ENCODE measurements at regions not wholly inside any gene's neighbourhood (a gene's known extent, or its start where the extent isn't known, plus 50 kb on each side); places are given as distances from the start of the nearest gene placed in this dataset.

DNA sequence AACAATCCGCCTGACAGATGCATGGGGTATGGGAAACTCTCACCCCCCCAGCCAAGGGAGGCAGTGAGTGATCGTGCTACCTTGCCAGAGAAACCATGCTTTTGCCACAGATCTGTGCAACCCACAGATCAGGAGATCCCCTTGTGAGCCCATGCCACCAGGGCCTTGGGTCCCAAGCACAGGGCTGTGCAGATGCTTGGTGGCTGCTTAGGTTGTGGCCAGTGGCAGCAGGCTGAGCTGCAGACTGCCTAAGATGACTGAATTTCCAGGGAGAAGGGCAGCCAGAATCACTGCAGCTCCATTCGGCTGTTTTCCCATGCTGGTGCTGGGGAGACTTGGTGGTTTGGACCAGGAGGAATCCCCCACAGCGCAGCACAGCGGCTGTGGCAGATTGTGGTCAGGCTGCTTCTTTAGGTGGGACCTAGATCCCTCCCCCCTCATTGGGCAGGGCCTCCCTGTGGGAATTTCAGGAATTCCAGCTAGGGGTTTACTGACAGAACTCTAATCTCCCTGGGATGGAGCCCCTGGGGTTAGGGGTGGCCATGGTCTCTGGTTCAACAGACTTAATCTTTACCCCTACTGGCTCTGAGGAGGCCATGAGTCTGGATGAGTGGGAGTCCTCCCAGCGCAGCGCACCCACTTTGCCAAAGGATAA is 264.6 kb upstream of the DAAM1 start:
- TF ChIP-seq POU2F2 (IDR thresholded peaks at IDR 0.05; ENCODE audit: low read depth, low read length) (no peak), TAF1 (IDR thresholded peaks at IDR 0.05; ENCODE audit: low read depth, low read length) (no peak), POLR2A (IDR thresholded peaks at IDR 0.05; ENCODE audit: low read depth, low read length) (no peak), POLR2AphosphoS5 (IDR thresholded peaks at IDR 0.05; ENCODE audit: low read depth, low read length) (no peak), PAX5 (IDR thresholded peaks at IDR 0.05; ENCODE audit: insufficient read depth, low read length, severe bottlenecking) (no peak), SPI1 (IDR thresholded peaks at IDR 0.05; ENCODE audit: low read depth, low read length) (no peak)
- no peak for DNase-seq (ENCODE audit: insufficient read length, low spot score)
- FAIRE-seq = no peak

- DNase-seq (ENCODE audit: insufficient read length, low spot score) = no peak
- no peak for FAIRE-seq
- no peak for TF ChIP-seq TAF1 (IDR thresholded peaks at IDR 0.05; ENCODE audit: low read depth, low read length)
- no peak for TF ChIP-seq POLR2AphosphoS5 (IDR thresholded peaks at IDR 0.05; ENCODE audit: low read depth, low read length)
- no peak for TF ChIP-seq PAX5 (IDR thresholded peaks at IDR 0.05; ENCODE audit: insufficient read depth, low read length, severe bottlenecking)
- no peak for TF ChIP-seq POU2F2 (IDR thresholded peaks at IDR 0.05; ENCODE audit: low read depth, low read length)
- TF ChIP-seq SPI1 (IDR thresholded peaks at IDR 0.05; ENCODE audit: low read depth, low read length) = no peak
- no peak for TF ChIP-seq POLR2A (IDR thresholded peaks at IDR 0.05; ENCODE audit: low read depth, low read length)
These were observed 246.8 kb upstream of the DAAM1 start for GRCh38 chr14:58941629-58942028.

- no peak for FAIRE-seq
- no peak for TF ChIP-seq TAF1 (IDR thresholded peaks at IDR 0.05; ENCODE audit: low read depth, low read length)
- no peak for TF ChIP-seq POLR2A (IDR thresholded peaks at IDR 0.05; ENCODE audit: low read depth, low read length)
- TF ChIP-seq SPI1 (IDR thresholded peaks at IDR 0.05; ENCODE audit: low read depth, low read length) = no peak
- TF ChIP-seq POU2F2 (IDR thresholded peaks at IDR 0.05; ENCODE audit: low read depth, low read length) = no peak
- TF ChIP-seq PAX5 (IDR thresholded peaks at IDR 0.05; ENCODE audit: insufficient read depth, low read length, severe bottlenecking) = no peak
- TF ChIP-seq POLR2AphosphoS5 (IDR thresholded peaks at IDR 0.05; ENCODE audit: low read depth, low read length) = no peak
- no peak for DNase-seq (ENCODE audit: insufficient read length, low spot score)
These were observed 246.0 kb upstream of the DAAM1 start for GRCh38 chr14:58942516-58942915.

GRCh38 chr14:58944343-58944967 is 244.0 kb upstream of the DAAM1 start:
- TF ChIP-seq POLR2A (IDR thresholded peaks at IDR 0.05; ENCODE audit: low read depth, low read length) = no peak
- TF ChIP-seq TAF1 (IDR thresholded peaks at IDR 0.05; ENCODE audit: low read depth, low read length) = no peak
- TF ChIP-seq SPI1 (IDR thresholded peaks at IDR 0.05; ENCODE audit: low read depth, low read length) = no peak
- TF ChIP-seq POU2F2 (IDR thresholded peaks at IDR 0.05; ENCODE audit: low read depth, low read length) = no peak
- no peak for TF ChIP-seq POLR2AphosphoS5 (IDR thresholded peaks at IDR 0.05; ENCODE audit: low read depth, low read length)
- no peak for TF ChIP-seq PAX5 (IDR thresholded peaks at IDR 0.05; ENCODE audit: insufficient read depth, low read length, severe bottlenecking)
- DNase-seq (ENCODE audit: insufficient read length, low spot score) (no peak), FAIRE-seq (no peak)

DNA sequence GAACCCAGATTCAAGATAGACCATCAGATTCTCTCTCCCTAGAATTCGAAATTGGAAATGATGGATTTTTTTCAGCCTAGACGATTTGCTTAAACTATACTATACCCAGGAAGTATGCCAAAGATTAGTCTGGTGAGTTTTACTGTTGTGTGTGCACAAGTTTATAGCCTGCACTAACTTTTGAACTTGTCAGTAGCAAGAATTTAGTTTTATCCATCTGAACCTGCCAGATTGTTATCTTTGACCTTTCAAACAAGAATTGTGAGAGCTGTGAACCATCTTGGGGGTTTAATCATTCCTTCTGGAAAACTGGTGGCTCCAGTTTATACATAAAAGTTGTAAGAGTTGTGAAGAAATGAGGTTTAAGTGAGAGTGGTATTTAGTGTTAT is 243.5 kb upstream of the DAAM1 start:
- TF ChIP-seq PAX5 (IDR thresholded peaks at IDR 0.05; ENCODE audit: insufficient read depth, low read length, severe bottlenecking) = no peak
- no peak for TF ChIP-seq POLR2A (IDR thresholded peaks at IDR 0.05; ENCODE audit: low read depth, low read length)
- no peak for TF ChIP-seq SPI1 (IDR thresholded peaks at IDR 0.05; ENCODE audit: low read depth, low read length)
- TF ChIP-seq TAF1 (IDR thresholded peaks at IDR 0.05; ENCODE audit: low read depth, low read length) = no peak
- TF ChIP-seq POU2F2 (IDR thresholded peaks at IDR 0.05; ENCODE audit: low read depth, low read length) = no peak
- TF ChIP-seq POLR2AphosphoS5 (IDR thresholded peaks at IDR 0.05; ENCODE audit: low read depth, low read length) = no peak
- DNase-seq (ENCODE audit: insufficient read length, low spot score) = no peak
- no peak for FAIRE-seq

DNA sequence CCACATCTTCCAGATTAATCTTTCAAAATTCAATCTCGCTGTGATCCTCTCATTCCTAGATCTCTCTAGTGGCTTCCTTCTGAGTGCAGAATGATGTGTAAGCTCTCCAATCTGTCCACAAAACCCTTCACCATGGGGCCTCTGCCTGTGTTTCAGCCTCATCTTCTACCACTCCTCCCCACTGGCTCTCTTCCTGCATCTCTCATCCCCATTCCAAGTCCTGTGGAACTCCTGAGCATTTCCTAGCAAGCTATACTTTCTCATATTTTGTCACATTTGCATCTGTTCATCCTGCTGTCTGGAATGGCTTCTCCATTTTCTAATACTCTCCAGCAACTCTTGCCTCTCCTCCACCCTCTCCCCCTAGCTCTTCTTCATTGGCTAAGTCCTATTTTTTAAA is 242.0 kb upstream of the DAAM1 start:
- FAIRE-seq = no peak
- TF ChIP-seq POU2F2 (IDR thresholded peaks at IDR 0.05; ENCODE audit: low read depth, low read length) (no peak), POLR2A (IDR thresholded peaks at IDR 0.05; ENCODE audit: low read depth, low read length) (no peak), SPI1 (IDR thresholded peaks at IDR 0.05; ENCODE audit: low read depth, low read length) (no peak), TAF1 (IDR thresholded peaks at IDR 0.05; ENCODE audit: low read depth, low read length) (no peak), POLR2AphosphoS5 (IDR thresholded peaks at IDR 0.05; ENCODE audit: low read depth, low read length) (no peak), PAX5 (IDR thresholded peaks at IDR 0.05; ENCODE audit: insufficient read depth, low read length, severe bottlenecking) (no peak)
- DNase-seq (ENCODE audit: insufficient read length, low spot score) = no peak

DNA sequence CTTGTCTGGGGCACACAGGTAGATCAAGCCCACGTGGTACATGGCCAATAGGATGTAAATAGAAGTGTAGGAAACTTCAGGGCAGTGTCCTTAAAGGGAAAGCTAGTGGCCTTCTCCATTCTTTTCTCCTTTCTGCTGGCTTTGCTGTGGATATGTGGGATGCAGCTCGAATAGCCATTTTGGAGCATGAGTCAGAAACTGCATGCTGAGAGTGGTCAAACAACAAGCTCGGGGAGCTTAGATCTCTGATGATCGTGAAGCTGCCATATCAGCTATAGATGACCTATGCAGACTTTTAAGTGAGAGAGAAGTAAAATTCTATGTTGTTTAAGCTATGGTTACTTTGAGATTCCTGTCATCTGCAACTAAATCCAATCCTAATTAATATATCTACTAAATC is 241.3 kb upstream of the DAAM1 start:
- no peak for FAIRE-seq
- no peak for TF ChIP-seq SPI1 (IDR thresholded peaks at IDR 0.05; ENCODE audit: low read depth, low read length)
- no peak for TF ChIP-seq POLR2A (IDR thresholded peaks at IDR 0.05; ENCODE audit: low read depth, low read length)
- no peak for TF ChIP-seq POLR2AphosphoS5 (IDR thresholded peaks at IDR 0.05; ENCODE audit: low read depth, low read length)
- no peak for TF ChIP-seq TAF1 (IDR thresholded peaks at IDR 0.05; ENCODE audit: low read depth, low read length)
- TF ChIP-seq POU2F2 (IDR thresholded peaks at IDR 0.05; ENCODE audit: low read depth, low read length) = no peak
- no peak for TF ChIP-seq PAX5 (IDR thresholded peaks at IDR 0.05; ENCODE audit: insufficient read depth, low read length, severe bottlenecking)
- DNase-seq (ENCODE audit: insufficient read length, low spot score) = no peak

DNA sequence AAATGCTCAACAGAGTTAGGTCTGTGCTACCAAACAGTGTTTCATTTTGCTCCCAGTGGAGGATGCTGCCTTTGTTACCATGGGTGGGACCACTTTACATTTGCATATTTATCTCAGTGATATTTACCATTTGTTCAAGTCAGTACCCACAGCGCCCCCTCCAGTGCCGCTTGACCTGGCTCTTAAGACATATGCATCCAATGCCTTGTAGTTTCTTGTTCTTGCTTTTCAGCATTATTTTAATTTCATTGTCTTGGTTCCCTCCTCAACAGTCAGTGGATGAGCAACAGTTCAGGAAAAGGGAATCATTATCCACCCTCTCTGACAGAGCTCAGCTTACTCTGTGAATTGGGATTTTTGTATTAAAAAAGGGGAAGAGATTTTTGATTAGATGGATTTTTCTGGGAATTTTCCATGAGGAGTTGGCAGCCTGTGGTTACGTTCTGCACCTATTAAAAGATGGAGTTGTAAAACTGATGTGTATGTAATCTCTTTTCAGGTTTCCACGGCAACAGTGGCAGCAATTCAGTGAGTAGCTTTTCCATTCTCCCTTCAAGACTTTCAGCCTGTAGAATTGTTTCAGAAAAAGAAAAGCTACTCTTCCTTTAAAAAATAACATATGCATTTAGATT is 240.5 kb upstream of the DAAM1 start:
- no peak for FAIRE-seq
- no peak for TF ChIP-seq PAX5 (IDR thresholded peaks at IDR 0.05; ENCODE audit: insufficient read depth, low read length, severe bottlenecking)
- DNase-seq (ENCODE audit: insufficient read length, low spot score) = no peak

GRCh38 chr14:58950555-58950954 is 237.9 kb upstream of the DAAM1 start:
- FAIRE-seq (no peak), DNase-seq (ENCODE audit: insufficient read length, low spot score) (no peak)
- no peak for TF ChIP-seq TAF1 (IDR thresholded peaks at IDR 0.05; ENCODE audit: low read depth, low read length)
- no peak for TF ChIP-seq SPI1 (IDR thresholded peaks at IDR 0.05; ENCODE audit: low read depth, low read length)
- no peak for TF ChIP-seq POU2F2 (IDR thresholded peaks at IDR 0.05; ENCODE audit: low read depth, low read length)
- TF ChIP-seq POLR2AphosphoS5 (IDR thresholded peaks at IDR 0.05; ENCODE audit: low read depth, low read length) = no peak
- no peak for TF ChIP-seq PAX5 (IDR thresholded peaks at IDR 0.05; ENCODE audit: insufficient read depth, low read length, severe bottlenecking)
- TF ChIP-seq POLR2A (IDR thresholded peaks at IDR 0.05; ENCODE audit: low read depth, low read length) = no peak
